GM13976 (cell line): ENCODE measurements at regions not wholly inside any gene's neighbourhood (a gene's known extent, or its start where the extent isn't known, plus 50 kb on each side); places are given as distances from the start of the nearest gene placed in this dataset.

Experiments
- DNase-seq: peaks from one replicate; pipeline ENCODE4 v3.0.0; 2012; ENCODE audit warnings: low spot score
- CTCF ChIP-seq: IDR thresholded peaks from 2 replicates; pipeline ENCODE4 v1.5.1; 2012; ENCODE audit warnings: borderline replicate concordance, mild to moderate bottlenecking; ENCODE audit not compliant: insufficient read depth; ENCODE audit errors: extremely low read depth, missing control alignments, control extremely low read depth
- in situ Hi-C: fragments of 300-500 bp; cut with MboI; formaldehyde crosslinking; loops from one replicate; pipeline ENCODE4 v1.12.0; 2022; ENCODE audit warnings: low sequenced_read_pairs, mixed read lengths, inconsistent platforms; ENCODE audit not compliant: unreplicated experiment

- DNase-seq, result no peak
- TF ChIP-seq CTCF, result no peak
- in situ Hi-C loops, result loop anchor here (25.0 kb wide), 1 partner anchor 619 kb away; no protein-coding TSS in a partner anchor
Measured at GRCh38 chr3:24968036-24968435, 460.0 kb upstream of the RARB start.

- no peak for TF ChIP-seq CTCF
- DNase-seq, result no peak
- in situ Hi-C loops, result loop anchor here (25.0 kb wide), 1 partner anchor 615 kb away; no protein-coding TSS in a partner anchor
Measured at GRCh38 chr3:24972491-24972890, 455.6 kb upstream of the RARB start.

- in situ Hi-C loops, result no loop called here
- TF ChIP-seq CTCF, result no peak
- DNase-seq, result no peak
Measured at GRCh38 chr3:24981309-24981708, 446.8 kb upstream of the RARB start.

- no peak for TF ChIP-seq CTCF
- in situ Hi-C loops, result no loop called here
- no peak for DNase-seq
Measured at GRCh38 chr3:24981924-24982323, 446.1 kb upstream of the RARB start.

- in situ Hi-C loops, result no loop called here
- no peak for DNase-seq
- no peak for TF ChIP-seq CTCF
Measured at GRCh38 chr3:24985668-24986067, 442.4 kb upstream of the RARB start.

GRCh38 chr3:24986612-24987011 is 441.5 kb upstream of the RARB start:
- DNase-seq, result no peak
- in situ Hi-C loops, result no loop called here
- TF ChIP-seq CTCF, result no peak

- in situ Hi-C loops, result no loop called here
- TF ChIP-seq CTCF, result no peak
- DNase-seq, result no peak
Measured at GRCh38 chr3:24999357-24999756, 428.7 kb upstream of the RARB start.
